H9 (cell line): ENCODE measurements at regions not wholly inside any gene's neighbourhood (a gene's known extent, or its start where the extent isn't known, plus 50 kb on each side); places are given as distances from the start of the nearest gene placed in this dataset.

ENCODE experiments used
- DNase-seq: peaks from one replicate; pipeline ENCODE4 v3.0.0-alpha.2; 2017
- H2AFZ ChIP-seq: one replicate; pipeline ENCODE4 v1.6.1; 2013; ENCODE audit warnings: mild to moderate bottlenecking, low read length, control low read depth, moderate library complexity
- H2AK5ac ChIP-seq: 2 replicates; pipeline ENCODE4 v1.6.1; 2013; ENCODE audit warnings: low read length, control low read depth, mixed read lengths; ENCODE audit not compliant: insufficient read length
- H2BK120ac ChIP-seq: one replicate; pipeline ENCODE4 v1.6.1; 2013; ENCODE audit warnings: low read depth, mild to moderate bottlenecking, low read length, control low read depth, inconsistent platforms; ENCODE audit not compliant: poor library complexity, severe bottlenecking
- H2BK12ac ChIP-seq: 2 replicates; pipeline ENCODE4 v1.6.1; 2013; ENCODE audit warnings: low read length, control low read depth, mixed read lengths, low read depth; ENCODE audit not compliant: insufficient read length
- H2BK15ac ChIP-seq: 2 replicates; pipeline ENCODE4 v1.6.1; 2013; ENCODE audit warnings: low read depth, low read length, control low read depth
- H2BK20ac ChIP-seq: one replicate; pipeline ENCODE4 v1.6.1; 2013; ENCODE audit warnings: low read depth, mild to moderate bottlenecking, low read length, control low read depth, inconsistent platforms; ENCODE audit not compliant: poor library complexity, severe bottlenecking
- H2BK5ac ChIP-seq: 2 replicates; pipeline ENCODE4 v1.6.1; 2013; ENCODE audit warnings: low read length, control low read depth, mixed read lengths; ENCODE audit not compliant: insufficient read length
- H3K14ac ChIP-seq: 2 replicates; pipeline ENCODE4 v1.6.1; 2013; ENCODE audit warnings: low read length, control low read depth; ENCODE audit not compliant: insufficient read depth
- H3K18ac ChIP-seq: 2 replicates; pipeline ENCODE4 v1.6.1; 2013; ENCODE audit warnings: low read depth, mild to moderate bottlenecking, mixed read lengths, low read length, control low read depth; ENCODE audit not compliant: insufficient read length
- H3K23ac ChIP-seq: 2 replicates; pipeline ENCODE4 v1.6.1; 2013; ENCODE audit warnings: low read length, control low read depth, mixed read lengths, low read depth; ENCODE audit not compliant: insufficient read length
- H3K23me2 ChIP-seq: 2 replicates; pipeline ENCODE4 v1.6.1; 2013; ENCODE audit warnings: low read depth, mild to moderate bottlenecking, mixed read lengths, low read length, control low read depth; ENCODE audit not compliant: insufficient read length, poor library complexity, severe bottlenecking
- H3K27ac ChIP-seq: 2 replicates; pipeline ENCODE4 v1.5.1; 2013; ENCODE audit warnings: low read length, control low read depth, mixed read lengths, low read depth; ENCODE audit not compliant: insufficient read length
- H3K27me3 ChIP-seq: 2 replicates; pipeline ENCODE4 v1.6.1; 2013; ENCODE audit warnings: low read length, control low read depth, inconsistent platforms; ENCODE audit not compliant: insufficient read depth
- H3K4ac ChIP-seq: 2 replicates; pipeline ENCODE4 v1.6.1; 2013; ENCODE audit warnings: low read depth, mild to moderate bottlenecking, control low read depth, inconsistent platforms, low read length, moderate library complexity
- H3K4me1 ChIP-seq: 2 replicates; pipeline ENCODE4 v1.6.1; 2013; ENCODE audit warnings: low read length, control low read depth, inconsistent platforms; ENCODE audit not compliant: insufficient read depth
- H3K4me2 ChIP-seq: 2 replicates; pipeline ENCODE4 v1.6.1; 2013; ENCODE audit warnings: low read length, control low read depth, mixed read lengths; ENCODE audit not compliant: insufficient read length, insufficient read depth
- H3K56ac ChIP-seq: 2 replicates; pipeline ENCODE4 v1.6.1; 2013; ENCODE audit warnings: low read depth, mild to moderate bottlenecking, mixed read lengths, low read length, control low read depth; ENCODE audit not compliant: insufficient read length
- H3K79me1 ChIP-seq: 2 replicates; pipeline ENCODE4 v1.6.1; 2013; ENCODE audit warnings: low read depth, mild to moderate bottlenecking, moderate library complexity, low read length, control low read depth, inconsistent platforms; ENCODE audit not compliant: insufficient read depth, poor library complexity, severe bottlenecking
- H3K79me2 ChIP-seq: 2 replicates; pipeline ENCODE4 v1.6.1; 2013; ENCODE audit warnings: low read length, control low read depth, inconsistent platforms; ENCODE audit not compliant: insufficient read depth
- H3K9ac ChIP-seq: 2 replicates; pipeline ENCODE4 v1.6.1; 2013; ENCODE audit warnings: low read length, control low read depth, mixed read lengths; ENCODE audit not compliant: insufficient read length; ENCODE audit errors: extremely low read depth
- H3K9me3 ChIP-seq: one replicate; pipeline ENCODE4 v1.6.1; 2013; ENCODE audit warnings: low read depth, low read length, inconsistent platforms; ENCODE audit not compliant: control insufficient read depth
- H3T11ph ChIP-seq: one replicate; pipeline ENCODE4 v1.6.1; 2013; ENCODE audit warnings: mild to moderate bottlenecking, low read length, control low read depth, inconsistent platforms
- H4K20me1 ChIP-seq: one replicate; pipeline ENCODE4 v1.6.1; 2013; ENCODE audit not compliant: control insufficient read depth, insufficient read length, insufficient read depth
- H4K5ac ChIP-seq: 2 replicates; pipeline ENCODE4 v1.6.1; 2013; ENCODE audit warnings: low read depth, mild to moderate bottlenecking, mixed read lengths, low read length, control low read depth; ENCODE audit not compliant: insufficient read length
- H4K8ac ChIP-seq: replicated peaks from 2 replicates; pipeline ENCODE4 v1.6.1; 2013; ENCODE audit warnings: low read length, control low read depth, mixed read lengths, low read depth; ENCODE audit not compliant: insufficient read length
- H4K91ac ChIP-seq: 2 replicates; pipeline ENCODE4 v1.6.1; 2013; ENCODE audit warnings: low read depth, mild to moderate bottlenecking, moderate library complexity, mixed read lengths, low read length, control low read depth; ENCODE audit not compliant: insufficient read length
- H3K27ac Mint-ChIP-seq, 3 experiments: 2 replicates in 2 of 3; 3 replicates in 1 of 3; pipeline ENCODE4 v1.8.0; 2020 to 2021; ENCODE audit warnings: mixed read lengths in 3 of 3, mild to moderate bottlenecking in 1 of 3, moderate library complexity in 1 of 3
- H3K27me3 Mint-ChIP-seq: 2 replicates; pipeline ENCODE4 v1.8.0; 2021; ENCODE audit warnings: low read depth, mild to moderate bottlenecking, moderate library complexity, mixed read lengths
- H3K36me3 Mint-ChIP-seq, 3 experiments: 2 replicates in 2 of 3; 3 replicates in 1 of 3; pipeline ENCODE4 v1.8.0; 2020 to 2021; ENCODE audit warnings: low read depth in 3 of 3, mixed read lengths in 3 of 3; ENCODE audit not compliant: insufficient read depth in 1 of 3
- H3K4me1 Mint-ChIP-seq, 2 experiments: 2 replicates each; pipeline ENCODE4 v1.8.0; 2020; ENCODE audit warnings: mixed read lengths in 2 of 2
- H3K4me3 Mint-ChIP-seq, 2 experiments: 2 replicates in 1 of 2; 3 replicates in 1 of 2; pipeline ENCODE4 v1.8.0; 2020 to 2021; ENCODE audit warnings: mild to moderate bottlenecking in 2 of 2, mixed read lengths in 2 of 2, moderate library complexity in 1 of 2
- H3K9me3 Mint-ChIP-seq, 2 experiments: 2 replicates in 1 of 2; 3 replicates in 1 of 2; pipeline ENCODE4 v1.8.0; 2020; ENCODE audit warnings: mild to moderate bottlenecking in 2 of 2, mixed read lengths in 2 of 2, moderate library complexity in 1 of 2
- WGBS: extraction: QIAGEN DNeasy Blood & Tissue Kit; methylation state at CpG from one replicate; pipeline ENCODE4 v1.1.7; 2013; ENCODE audit warnings: missing lambda C conversion rate, low lambda C conversion rate, mixed read lengths; ENCODE audit not compliant: insufficient read length; ENCODE audit errors: extremely low coverage; 5-methylcytosine and 5-hydroxymethylcytosine counted together
- TF ChIP-seq, protein P1 (sequence below): fragments of 200-600 bp; sonication (generic); conservative IDR thresholded peaks from 3 replicates; pipeline ENCODE4 v1.8.0; 2021; ENCODE audit warnings: antibody characterized with exemption, mild to moderate bottlenecking

DNA sequence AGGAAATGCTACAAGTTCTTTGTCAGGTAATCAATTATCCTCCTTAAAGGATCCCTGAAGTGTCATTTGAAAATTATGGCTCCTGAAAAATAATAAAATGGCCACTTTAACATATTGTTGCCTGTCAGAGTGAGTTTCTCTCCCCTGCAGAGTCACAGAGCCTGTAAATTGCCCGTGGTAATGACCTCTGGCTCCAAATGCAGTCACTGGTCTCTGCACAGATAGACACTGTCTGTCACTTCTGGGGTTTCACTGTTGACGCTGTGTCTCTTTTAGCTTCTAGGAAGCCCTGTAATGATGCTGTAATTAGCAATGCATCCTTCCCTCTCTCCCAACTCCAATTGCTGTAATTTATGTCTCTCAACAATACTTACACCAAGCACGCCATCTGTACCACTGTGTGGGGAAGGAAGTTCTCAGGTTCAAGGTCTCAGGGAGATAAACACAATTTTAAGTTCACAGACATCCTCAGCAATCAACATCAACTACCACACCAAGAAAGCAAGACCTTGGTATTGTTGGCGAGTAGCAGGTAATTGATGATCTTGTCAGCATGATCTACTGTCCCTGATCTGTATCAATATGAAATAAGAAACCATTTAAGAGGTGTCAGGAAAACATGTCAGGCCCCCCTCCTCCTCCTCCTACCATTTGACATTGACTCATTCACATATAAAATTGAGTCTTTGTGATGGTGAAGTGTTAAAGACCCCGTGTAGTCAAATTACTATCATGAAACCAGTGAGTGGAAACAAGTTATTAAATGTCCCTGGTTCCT, 91.2 kb upstream of the SULF2 start:
- H3K9ac ChIP-seq, result no peak overlapping the region
- no peak overlapping the region for H3K27ac ChIP-seq
- H4K20me1 ChIP-seq, result no peaks in the 10 kb centered on the region
- TF ChIP-seq, protein P1, sequence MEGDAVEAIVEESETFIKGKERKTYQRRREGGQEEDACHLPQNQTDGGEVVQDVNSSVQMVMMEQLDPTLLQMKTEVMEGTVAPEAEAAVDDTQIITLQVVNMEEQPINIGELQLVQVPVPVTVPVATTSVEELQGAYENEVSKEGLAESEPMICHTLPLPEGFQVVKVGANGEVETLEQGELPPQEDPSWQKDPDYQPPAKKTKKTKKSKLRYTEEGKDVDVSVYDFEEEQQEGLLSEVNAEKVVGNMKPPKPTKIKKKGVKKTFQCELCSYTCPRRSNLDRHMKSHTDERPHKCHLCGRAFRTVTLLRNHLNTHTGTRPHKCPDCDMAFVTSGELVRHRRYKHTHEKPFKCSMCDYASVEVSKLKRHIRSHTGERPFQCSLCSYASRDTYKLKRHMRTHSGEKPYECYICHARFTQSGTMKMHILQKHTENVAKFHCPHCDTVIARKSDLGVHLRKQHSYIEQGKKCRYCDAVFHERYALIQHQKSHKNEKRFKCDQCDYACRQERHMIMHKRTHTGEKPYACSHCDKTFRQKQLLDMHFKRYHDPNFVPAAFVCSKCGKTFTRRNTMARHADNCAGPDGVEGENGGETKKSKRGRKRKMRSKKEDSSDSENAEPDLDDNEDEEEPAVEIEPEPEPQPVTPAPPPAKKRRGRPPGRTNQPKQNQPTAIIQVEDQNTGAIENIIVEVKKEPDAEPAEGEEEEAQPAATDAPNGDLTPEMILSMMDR, result no peak
- H3K56ac ChIP-seq, result no peak overlapping the region
- H2BK120ac ChIP-seq, result no peak overlapping the region
- no peak overlapping the region for H2BK15ac ChIP-seq
- H3K27ac Mint-ChIP-seq, result no peak overlapping the region
- no peak overlapping the region for H2BK5ac ChIP-seq
- no peaks in the 10 kb centered on the region for H3K9me3 ChIP-seq
- no peak overlapping the region for H3K18ac ChIP-seq
- H3K79me1 ChIP-seq, result no peaks in the 10 kb centered on the region
- no peak overlapping the region for H3T11ph ChIP-seq
- no peak overlapping the region for H2AK5ac ChIP-seq
- no peaks in the 10 kb centered on the region for H3K79me2 ChIP-seq
- no peak overlapping the region for H3K23ac ChIP-seq
- no peak overlapping the region for H3K4ac ChIP-seq
- no peak overlapping the region for H3K4me2 ChIP-seq
- H3K4me3 Mint-ChIP-seq, result no peak overlapping the region
- no peak overlapping the region for H2BK20ac ChIP-seq
- no peaks in the 10 kb centered on the region for H3K27me3 ChIP-seq
- H3K4me1 ChIP-seq, result no peaks in the 10 kb centered on the region
- H4K5ac ChIP-seq, result no peak overlapping the region
- H3K36me3 Mint-ChIP-seq, result no peaks in the 10 kb centered on the region
- no CpG with 5 or more reads among the region's 5 CpGs for WGBS
- no peaks in the 10 kb centered on the region for H3K4me1 Mint-ChIP-seq
- no peak overlapping the region for H2BK12ac ChIP-seq
- H2AFZ ChIP-seq, result no peak overlapping the region
- peaks cover 6% of the 10 kb centered on the region for H3K27me3 Mint-ChIP-seq
- H3K14ac ChIP-seq, result no peak overlapping the region
- H4K8ac ChIP-seq, result no peak overlapping the region
- no peak for DNase-seq
- H3K23me2 ChIP-seq, result no peaks in the 10 kb centered on the region
- no peak overlapping the region for H4K91ac ChIP-seq
- H3K9me3 Mint-ChIP-seq, result peaks cover 0 to 3% of the 10 kb centered on the region in 2 experiments; a peak in 1 of 5 replicates
